ENCODE measurements at regions not wholly inside any gene's neighbourhood (a gene's known extent, or its start where the extent isn't known, plus 50 kb on each side); places are given as distances from the start of the nearest gene placed in this dataset.

GRCh38 chr22:49586244-49586748, 241.4 kb downstream of the BRD1 start:
- FAIRE-seq: no peak
- DNase-seq (ENCODE audit: insufficient read length, low spot score): no peak
- no peak for TF ChIP-seq CTCF (IDR thresholded peaks at IDR 0.05; ENCODE audit: insufficient read depth, missing control alignments)

- DNase-seq (ENCODE audit: insufficient read length, low spot score) (no peak), FAIRE-seq (no peak)
- TF ChIP-seq CTCF (IDR thresholded peaks at IDR 0.05; ENCODE audit: insufficient read depth, missing control alignments): no peak
Observed at GRCh38 chr22:49585461-49586243, 242.0 kb downstream of the BRD1 start.

GRCh38 chr22:49583886-49584505, 243.7 kb downstream of the BRD1 start:
- DNase-seq (ENCODE audit: insufficient read length, low spot score) (no peak), FAIRE-seq (no peak)
- no peak for TF ChIP-seq CTCF (IDR thresholded peaks at IDR 0.05; ENCODE audit: insufficient read depth, missing control alignments)

GRCh38 chr22:49583341-49583740, 244.3 kb downstream of the BRD1 start:
- DNase-seq (ENCODE audit: insufficient read length, low spot score) (no peak), FAIRE-seq (no peak)
- TF ChIP-seq CTCF (IDR thresholded peaks at IDR 0.05; ENCODE audit: insufficient read depth, missing control alignments): no peak

GRCh38 chr22:49582678-49583077, 245.0 kb downstream of the BRD1 start:
- DNase-seq (ENCODE audit: insufficient read length, low spot score) (no peak), FAIRE-seq (no peak)
- TF ChIP-seq CTCF (IDR thresholded peaks at IDR 0.05; ENCODE audit: insufficient read depth, missing control alignments): no peak

GRCh38 chr22:49582181-49582580, 245.5 kb downstream of the BRD1 start:
- no peak for TF ChIP-seq CTCF (IDR thresholded peaks at IDR 0.05; ENCODE audit: insufficient read depth, missing control alignments)
- DNase-seq (ENCODE audit: insufficient read length, low spot score) (no peak), FAIRE-seq (no peak)

GRCh38 chr22:49580024-49580423, 247.6 kb downstream of the BRD1 start:
- DNase-seq (ENCODE audit: insufficient read length, low spot score) (no peak), FAIRE-seq (no peak)
- TF ChIP-seq CTCF (IDR thresholded peaks at IDR 0.05; ENCODE audit: insufficient read depth, missing control alignments): no peak

Data from D721Med (cell line).